ENCODE measurements at regions not wholly inside any gene's neighbourhood (a gene's known extent, or its start where the extent isn't known, plus 50 kb on each side); places are given as distances from the start of the nearest gene placed in this dataset.

GRCh38 chr18:27750923-27751322 is 426.0 kb downstream of the CDH2 start:
- CTCF ChIA-PET, result no interaction called here
- intact Hi-C loops (cut with micrococcal nuclease; ENCODE audit: unreplicated experiment), result no loop called here

GRCh38 chr18:27750014-27750413 is 426.9 kb downstream of the CDH2 start:
- Histone ChIP-seq H4K20me1 (ENCODE audit: insufficient read depth) (no peaks in the 10 kb centered on the region), H3K9me3 (ENCODE audit: insufficient read depth, low read depth) (no peaks in the 10 kb centered on the region), H3K36me3 (ENCODE audit: low read depth) (no peaks in the 10 kb centered on the region), H3K79me2 (ENCODE audit: low read depth) (no peaks in the 10 kb centered on the region), H3K9me2 (ENCODE audit: insufficient read depth) (no peaks in the 10 kb centered on the region), H3K4me2 (no peak overlapping the region), H3K4me3 (no peak overlapping the region), H3K27ac (no peak overlapping the region), H3K27me3 (ENCODE audit: insufficient read depth, low read depth) (no peaks in the 10 kb centered on the region), H3K4me1 (replicated peaks; ENCODE audit: insufficient read depth) (no peaks in the 10 kb centered on the region), H3F3A (ENCODE audit: insufficient read depth, low read depth) (no peaks in the 10 kb centered on the region), H2AFZ (no peak overlapping the region)
- CTCF ChIA-PET, result no interaction called here
- DNase-seq, result peak; percentile 2 to 33
- POLR2A ChIA-PET (ENCODE audit: unreplicated experiment), result no interaction called here
- TF ChIP-seq CTCF (conservative IDR thresholded peaks at IDR 0.05) (peak; percentile 27; the same call in 1 of the 2 replicates), EZH2 (IDR thresholded peaks at IDR 0.05; ENCODE audit: low read depth) (no peak)
- BruUV-seq (replicated peaks), result no TSS peak
- intact Hi-C loops (cut with micrococcal nuclease; ENCODE audit: unreplicated experiment), result no loop called here

More at GRCh38 chr18:27750923-27751322, 426.0 kb downstream of the CDH2 start:
- POLR2A ChIA-PET (ENCODE audit: unreplicated experiment), result no interaction called here
- H3K4me1 ChIP-seq (replicated peaks; ENCODE audit: insufficient read depth), result no peaks in the 10 kb centered on the region
- TF ChIP-seq EZH2 (IDR thresholded peaks at IDR 0.05; ENCODE audit: low read depth), result no peak
- no peak for TF ChIP-seq CTCF (conservative IDR thresholded peaks at IDR 0.05)
- no peak overlapping the region for H3K4me2 ChIP-seq
- H3K27me3 ChIP-seq (ENCODE audit: insufficient read depth, low read depth), result no peaks in the 10 kb centered on the region
- no peaks in the 10 kb centered on the region for H3K9me3 ChIP-seq (ENCODE audit: insufficient read depth, low read depth)
- H3K9me2 ChIP-seq (ENCODE audit: insufficient read depth), result no peaks in the 10 kb centered on the region
- no peaks in the 10 kb centered on the region for H3K36me3 ChIP-seq (ENCODE audit: low read depth)
- H3K79me2 ChIP-seq (ENCODE audit: low read depth), result no peaks in the 10 kb centered on the region
- H3K4me3 ChIP-seq, result no peak overlapping the region
- no peak for DNase-seq
- H4K20me1 ChIP-seq (ENCODE audit: insufficient read depth), result no peaks in the 10 kb centered on the region
- no peak overlapping the region for H2AFZ ChIP-seq
- H3K27ac ChIP-seq, result no peak overlapping the region
- no TSS peak for BruUV-seq (replicated peaks)
- no peaks in the 10 kb centered on the region for H3F3A ChIP-seq (ENCODE audit: insufficient read depth, low read depth)

GRCh38 chr18:27749194-27749593 is 427.7 kb downstream of the CDH2 start:
- Histone ChIP-seq H3K4me3 (no peak overlapping the region), H3K27ac (no peak overlapping the region), H3K4me1 (replicated peaks; ENCODE audit: insufficient read depth) (no peaks in the 10 kb centered on the region), H3K4me2 (no peak overlapping the region), H3K79me2 (ENCODE audit: low read depth) (no peaks in the 10 kb centered on the region), H3K27me3 (ENCODE audit: insufficient read depth, low read depth) (no peaks in the 10 kb centered on the region), H3K9me2 (ENCODE audit: insufficient read depth) (no peaks in the 10 kb centered on the region), H4K20me1 (ENCODE audit: insufficient read depth) (no peaks in the 10 kb centered on the region), H3K36me3 (ENCODE audit: low read depth) (no peaks in the 10 kb centered on the region), H3K9me3 (ENCODE audit: insufficient read depth, low read depth) (no peaks in the 10 kb centered on the region), H2AFZ (no peak overlapping the region), H3F3A (ENCODE audit: insufficient read depth, low read depth) (no peaks in the 10 kb centered on the region)
- intact Hi-C loops (cut with micrococcal nuclease; ENCODE audit: unreplicated experiment), result no loop called here
- TF ChIP-seq CTCF (conservative IDR thresholded peaks at IDR 0.05), result no peak
- no peak for TF ChIP-seq EZH2 (IDR thresholded peaks at IDR 0.05; ENCODE audit: low read depth)
- BruUV-seq (replicated peaks), result no TSS peak
- POLR2A ChIA-PET (ENCODE audit: unreplicated experiment), result no interaction called here
- DNase-seq, result no peak
- CTCF ChIA-PET, result no interaction called here

All from PC-9 (cell line).